H1 (cell line): ENCODE measurements at regions not wholly inside any gene's neighbourhood (a gene's known extent, or its start where the extent isn't known, plus 50 kb on each side); places are given as distances from the start of the nearest gene placed in this dataset.

ENCODE experiments used
- CTCF ChIA-PET: fragments of 300-600 bp; sonication (Branson Sonifier 250); formaldehyde crosslinking; loops from one replicate; lab custom pipeline; 2021; ENCODE audit not compliant: partially characterized antibody; lab: Charles Lee
- POLR2A ChIA-PET: fragments of 300-600 bp; sonication (Branson Sonifier 250); formaldehyde crosslinking; loops from one replicate; lab custom pipeline; 2021; ENCODE audit warnings: inconsistent platforms; ENCODE audit not compliant: partially characterized antibody; lab: Charles Lee
- DNase-seq, 2 experiments: peaks; one replicate each; pipeline versions ENCODE4 v3.0.0 to v3.0.0-alpha.2; 2010 to 2022; ENCODE audit warnings: low spot score in 2 of 2, low read depth in 1 of 2, mixed read lengths in 1 of 2
- FAIRE-seq: peaks from 2 replicates; lab custom pipeline; 2011; peaks lifted over from hg19 to GRCh38; lab: Jason Lieb, UNC
- H2AFZ ChIP-seq: 2 replicates; pipeline ENCODE4 v1.8.1; 2012; ENCODE audit warnings: low read length, inconsistent platforms
- H2AK5ac ChIP-seq: 2 replicates; pipeline ENCODE4 v1.6.1; 2013; ENCODE audit warnings: low read depth, low read length
- H2BK120ac ChIP-seq: replicated peaks from 2 replicates; pipeline ENCODE3; 2013; ENCODE audit warnings: low read depth, low read length, inconsistent platforms
- H2BK12ac ChIP-seq: 2 replicates; pipeline ENCODE4 v1.6.1; 2013; ENCODE audit warnings: low read depth, low read length
- H2BK15ac ChIP-seq: 2 replicates; pipeline ENCODE4 v1.6.1; 2013; ENCODE audit warnings: low read length
- H2BK20ac ChIP-seq: 2 replicates; pipeline ENCODE4 v1.6.1; 2013; ENCODE audit warnings: low read length
- H2BK5ac ChIP-seq: 2 replicates; pipeline ENCODE4 v1.6.1; 2013; ENCODE audit warnings: low read depth, low read length
- H3K14ac ChIP-seq: 2 replicates; pipeline ENCODE4 v1.6.1; 2013; ENCODE audit warnings: inconsistent platforms; ENCODE audit not compliant: insufficient read length
- H3K18ac ChIP-seq: 2 replicates; pipeline ENCODE4 v1.6.1; 2013; ENCODE audit warnings: low read length; ENCODE audit errors: extremely low read depth
- H3K23ac ChIP-seq: 2 replicates; pipeline ENCODE4 v1.6.1; 2013; ENCODE audit warnings: inconsistent platforms; ENCODE audit not compliant: insufficient read length
- H3K23me2 ChIP-seq: 2 replicates; pipeline ENCODE4 v1.6.1; 2013; ENCODE audit warnings: low read depth, low read length
- H3K27ac ChIP-seq: 2 replicates; pipeline ENCODE4 v1.6.1; 2011; ENCODE audit warnings: low read depth, low read length, inconsistent platforms
- H3K27me3 ChIP-seq, 4 experiments: replicated peaks in 1 of 4; 1 replicate in 1 of 4; 2 replicates in 3 of 4; pipeline versions ENCODE4 v1.6.1 to v1.8.1; 2011 to 2013; ENCODE audit warnings: low read length in 3 of 4, mild to moderate bottlenecking in 3 of 4, inconsistent platforms in 2 of 4, mixed read lengths in 2 of 4, moderate library complexity in 1 of 4; ENCODE audit not compliant: control insufficient read depth in 3 of 4, insufficient read depth in 3 of 4; ENCODE audit errors: extremely low read depth in 1 of 4
- H3K36me3 ChIP-seq, 4 experiments: 2 replicates each; pipeline versions ENCODE4 v1.6.1 to v1.8.1; 2011 to 2013; ENCODE audit warnings: mild to moderate bottlenecking in 4 of 4, low read length in 3 of 4, moderate library complexity in 2 of 4, control low read depth in 1 of 4, inconsistent platforms in 1 of 4; ENCODE audit not compliant: insufficient read depth in 4 of 4, control insufficient read depth in 2 of 4
- H3K4ac ChIP-seq: replicated peaks from 2 replicates; pipeline ENCODE3; 2013; ENCODE audit warnings: low read length, low read depth, mixed read lengths, inconsistent platforms; ENCODE audit not compliant: insufficient read length
- H3K4me1 ChIP-seq, 4 experiments: replicated peaks in 1 of 4; 1 replicate in 1 of 4; 2 replicates in 3 of 4; pipeline versions ENCODE4 v1.6.1 to v1.8.1; 2011 to 2013; ENCODE audit warnings: low read length in 3 of 4, inconsistent platforms in 2 of 4, mixed read lengths in 1 of 4; ENCODE audit not compliant: insufficient read depth in 4 of 4, control insufficient read depth in 3 of 4
- H3K4me2 ChIP-seq, 2 experiments: 2 replicates each; pipeline versions ENCODE4 v1.6.1 to v1.8.1; 2011 to 2013; ENCODE audit warnings: low read depth in 2 of 2, low read length in 2 of 2, control low read depth in 1 of 2, inconsistent platforms in 1 of 2, mild to moderate bottlenecking in 1 of 2; ENCODE audit not compliant: insufficient read depth in 1 of 2
- H3K4me3 ChIP-seq, 4 experiments: fragments of 200-600, 300-600 bp in 1 of 4; sonication (generic), shearing (Covaris generic), sonication (Bioruptor Twin) in 1 of 4; 2 replicates each; pipeline versions ENCODE4 v1.5.1 to v1.8.1; 2011 to 2016; ENCODE audit warnings: low read length in 4 of 4, low read depth in 3 of 4, control low read depth in 2 of 4, inconsistent platforms in 2 of 4, mild to moderate bottlenecking in 2 of 4, mixed read lengths in 1 of 4, moderate library complexity in 1 of 4; ENCODE audit not compliant: insufficient read depth in 2 of 4; ENCODE audit errors: extremely low read depth in 1 of 4
- H3K56ac ChIP-seq: replicated peaks from 2 replicates; pipeline ENCODE3; 2013; ENCODE audit warnings: low read depth, mild to moderate bottlenecking, mixed read lengths, low read length, inconsistent platforms; ENCODE audit not compliant: insufficient read length
- H3K79me1 ChIP-seq: 2 replicates; pipeline ENCODE4 v1.6.1; 2013; ENCODE audit warnings: low read depth, low read length, control low read depth
- H3K79me2 ChIP-seq, 2 experiments: 2 replicates each; pipeline versions ENCODE4 v1.6.1 to v1.8.1; 2012 to 2013; ENCODE audit warnings: low read length in 2 of 2, mild to moderate bottlenecking in 2 of 2, inconsistent platforms in 1 of 2; ENCODE audit not compliant: insufficient read depth in 2 of 2, control insufficient read depth in 1 of 2
- H3K9ac ChIP-seq, 4 experiments: replicated peaks in 1 of 4; 1 replicate in 1 of 4; 2 replicates in 3 of 4; pipeline versions ENCODE4 v1.6.1 to v1.8.1; 2011 to 2013; ENCODE audit warnings: low read depth in 3 of 4, low read length in 3 of 4, control low read depth in 2 of 4, mild to moderate bottlenecking in 2 of 4, moderate library complexity in 2 of 4, inconsistent platforms in 1 of 4; ENCODE audit errors: extremely low read depth in 1 of 4
- H3K9me3 ChIP-seq, 2 experiments: 2 replicates each; pipeline versions ENCODE4 v1.6.1 to v1.8.1; 2012 to 2013; ENCODE audit warnings: mild to moderate bottlenecking in 2 of 2, moderate library complexity in 2 of 2, control low read depth in 1 of 2, inconsistent platforms in 1 of 2, low read depth in 1 of 2, low read length in 1 of 2, mixed read lengths in 1 of 2; ENCODE audit not compliant: insufficient read depth in 2 of 2
- H4K20me1 ChIP-seq, 2 experiments: replicated peaks in 1 of 2; 2 replicates each; pipeline versions ENCODE3 to v1.8.1; 2011 to 2013; ENCODE audit warnings: inconsistent platforms in 2 of 2, low read length in 2 of 2, mild to moderate bottlenecking in 1 of 2; ENCODE audit not compliant: insufficient read depth in 2 of 2, control insufficient read depth in 1 of 2
- H4K5ac ChIP-seq: 2 replicates; pipeline ENCODE4 v1.6.1; 2013; ENCODE audit warnings: low read length, low read depth, mixed read lengths, inconsistent platforms; ENCODE audit not compliant: insufficient read length
- H4K8ac ChIP-seq: 2 replicates; pipeline ENCODE4 v1.8.0; 2013; ENCODE audit warnings: mild to moderate bottlenecking, moderate library complexity, low read length, inconsistent platforms; ENCODE audit not compliant: insufficient read depth; ENCODE audit errors: extremely low read depth
- H4K91ac ChIP-seq: replicated peaks from 2 replicates; pipeline ENCODE3; 2013; ENCODE audit warnings: low read length, mixed read lengths, inconsistent platforms; ENCODE audit not compliant: insufficient read length
- CBX5 ChIP-seq: fragments of 300-800, 300-1000 bp; sonication (generic); IDR thresholded peaks from 2 replicates; pipeline ENCODE4 v1.7.1; 2016; ENCODE audit warnings: antibody characterized with exemption, low read length, low read depth
- CBX8 ChIP-seq: fragments of 300-800, 300-1000 bp; sonication (generic); IDR thresholded peaks from 2 replicates; pipeline ENCODE4 v1.7.1; 2016; ENCODE audit warnings: low read depth, low read length, borderline replicate concordance
- CEBPB ChIP-seq: IDR thresholded peaks from 2 replicates; pipeline ENCODE4 v1.6.1; 2012; ENCODE audit warnings: low read depth, low read length
- CTBP2 ChIP-seq: IDR thresholded peaks from 2 replicates; pipeline ENCODE4 v1.7.0; 2011; ENCODE audit warnings: borderline replicate concordance, mild to moderate bottlenecking, moderate library complexity, mixed read lengths, low read length; ENCODE audit not compliant: insufficient read depth, insufficient read length
- FOSL1 ChIP-seq: IDR thresholded peaks from 2 replicates; pipeline ENCODE4 v1.6.1; 2011; ENCODE audit warnings: mild to moderate bottlenecking, low read depth, low read length, moderate library complexity; ENCODE audit not compliant: insufficient read depth
- RBBP5 ChIP-seq: IDR thresholded peaks from 2 replicates; pipeline ENCODE4 v1.7.1; 2012; ENCODE audit warnings: low read depth, mild to moderate bottlenecking, inconsistent platforms, low read length, moderate library complexity, borderline replicate concordance
- SP1 ChIP-seq: IDR thresholded peaks from 2 replicates; pipeline ENCODE4 v1.6.1; 2011; ENCODE audit warnings: low read depth, low read length
- TBP ChIP-seq: IDR thresholded peaks from 2 replicates; pipeline ENCODE4 v1.6.1; 2011; ENCODE audit warnings: low read depth, low read length, improper control_type of control experiment
- WGBS, 2 experiments: shearing (Covaris generic) in 1 of 2; methylation state at CpG; one replicate each; pipeline versions ENCODE4 v1.1.6 to v1.1.7; 2013 to 2015; ENCODE audit warnings: low lambda C conversion rate in 2 of 2, mixed read lengths in 2 of 2, inconsistent platforms in 1 of 2, low coverage in 1 of 2, missing lambda C conversion rate in 1 of 2; ENCODE audit not compliant: insufficient replicate concordance in 2 of 2, insufficient coverage in 1 of 2, insufficient read length in 1 of 2; ENCODE audit errors: extremely low coverage in 1 of 2, missing lambda C conversion rate in 1 of 2; 5-methylcytosine and 5-hydroxymethylcytosine counted together
- TF ChIP-seq, protein P1 (sequence below): IDR thresholded peaks from 2 replicates; pipeline ENCODE4 v1.6.1; 2011; ENCODE audit warnings: low read depth, mild to moderate bottlenecking, low read length; ENCODE audit not compliant: insufficient read depth

DNA sequence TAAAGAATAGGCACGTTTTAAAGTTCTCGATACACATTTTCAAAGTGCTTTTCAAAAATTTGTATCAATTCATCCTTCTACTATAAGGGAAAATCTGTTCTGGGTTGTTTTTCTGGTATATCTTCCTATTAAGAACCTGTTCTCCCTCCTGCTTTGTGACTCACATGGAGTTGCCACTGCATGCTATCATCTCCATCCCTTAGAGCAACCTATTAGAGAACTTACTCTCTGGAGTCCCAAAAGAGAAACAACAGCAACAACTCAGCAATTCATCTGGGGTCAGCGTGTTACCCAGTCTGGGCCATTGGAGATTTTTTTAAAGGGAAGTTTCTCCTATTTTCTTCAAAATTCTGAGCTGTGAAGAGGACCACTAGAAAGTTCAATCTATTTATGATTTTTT is 227.4 kb downstream of the HLX start:
- H2BK120ac ChIP-seq, result no peak overlapping the region
- H2BK20ac ChIP-seq, result no peak overlapping the region
- no peaks in the 10 kb centered on the region for H3K27me3 ChIP-seq
- DNase-seq (no peak), FAIRE-seq (no peak)
- no peak overlapping the region for H3K56ac ChIP-seq
- H3K36me3 ChIP-seq, result no peaks in the 10 kb centered on the region
- no peak overlapping the region for H4K91ac ChIP-seq
- H4K20me1 ChIP-seq, result no peaks in the 10 kb centered on the region
- TF ChIP-seq SP1 (no peak), FOSL1 (no peak), CBX5 (no peak), RBBP5 (no peak), TBP (no peak), CEBPB (no peak), CBX8 (no peak), CTBP2 (no peak)
- TF ChIP-seq, protein P1, sequence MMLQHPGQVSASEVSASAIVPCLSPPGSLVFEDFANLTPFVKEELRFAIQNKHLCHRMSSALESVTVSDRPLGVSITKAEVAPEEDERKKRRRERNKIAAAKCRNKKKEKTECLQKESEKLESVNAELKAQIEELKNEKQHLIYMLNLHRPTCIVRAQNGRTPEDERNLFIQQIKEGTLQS, result no peak
- no peaks in the 10 kb centered on the region for H3K4me1 ChIP-seq
- H3K79me1 ChIP-seq, result no peaks in the 10 kb centered on the region
- H3K23ac ChIP-seq, result no peak overlapping the region
- no peak overlapping the region for H2AK5ac ChIP-seq
- no peak overlapping the region for H3K18ac ChIP-seq
- H4K8ac ChIP-seq, result no peak overlapping the region
- H2AFZ ChIP-seq, result no peak overlapping the region
- CTCF ChIA-PET, result no interaction called here
- H2BK5ac ChIP-seq, result no peak overlapping the region
- no peak overlapping the region for H3K4ac ChIP-seq
- H3K79me2 ChIP-seq, result no peaks in the 10 kb centered on the region
- no peak overlapping the region for H3K4me3 ChIP-seq
- H4K5ac ChIP-seq, result no peak overlapping the region
- H3K9me3 ChIP-seq, result no peaks in the 10 kb centered on the region
- H3K14ac ChIP-seq, result no peak overlapping the region
- H2BK15ac ChIP-seq, result no peak overlapping the region
- WGBS, 2 experiments, result 63% methylated on average over 3 of the region's 3 CpGs; no CpG with 5 or more reads in 1 of the 2 experiments
- H3K9ac ChIP-seq, result no peak overlapping the region
- no peak overlapping the region for H2BK12ac ChIP-seq
- H3K23me2 ChIP-seq, result no peaks in the 10 kb centered on the region
- POLR2A ChIA-PET, result no interaction called here
- no peak overlapping the region for H3K27ac ChIP-seq
- H3K4me2 ChIP-seq, result no peak overlapping the region
